ENCODE measurements at regions not wholly inside any gene's neighbourhood (a gene's known extent, or its start where the extent isn't known, plus 50 kb on each side); places are given as distances from the start of the nearest gene placed in this dataset.

- DNase-seq (ENCODE audit: low read depth): no peak
Measured at GRCh38 chr7:156155988-156156733, 343.9 kb upstream of the SHH start.

- DNase-seq (ENCODE audit: low read depth): no peak
Measured at GRCh38 chr7:156153590-156153989, 341.3 kb upstream of the SHH start.

- no peak for DNase-seq (ENCODE audit: low read depth)
Measured at GRCh38 chr7:156152390-156152789, 340.1 kb upstream of the SHH start.

GRCh38 chr7:156151658-156152057, 339.4 kb upstream of the SHH start:
- DNase-seq (ENCODE audit: low read depth): no peak

- DNase-seq (ENCODE audit: low read depth): no peak
Measured at GRCh38 chr7:156151078-156151477, 338.8 kb upstream of the SHH start.

- DNase-seq (ENCODE audit: low read depth): no peak
Measured at GRCh38 chr7:156148995-156149394, 336.7 kb upstream of the SHH start.

GRCh38 chr7:156148547-156148946, 336.3 kb upstream of the SHH start:
- DNase-seq (ENCODE audit: low read depth): no peak

- DNase-seq (ENCODE audit: low read depth): no peak
Measured at GRCh38 chr7:156147756-156148504, 335.7 kb upstream of the SHH start.

- DNase-seq (ENCODE audit: low read depth): no peak
Measured at GRCh38 chr7:156147104-156147503, 334.8 kb upstream of the SHH start.

GRCh38 chr7:156145996-156146395, 333.7 kb upstream of the SHH start:
- DNase-seq (ENCODE audit: low read depth): no peak

- DNase-seq (ENCODE audit: low read depth): no peak
Measured at GRCh38 chr7:156145184-156145583, 332.9 kb upstream of the SHH start.

GRCh38 chr7:156143683-156144082, 331.4 kb upstream of the SHH start:
- no peak for DNase-seq (ENCODE audit: low read depth)

GRCh38 chr7:156143158-156143557, 330.9 kb upstream of the SHH start:
- DNase-seq (ENCODE audit: low read depth): no peak

- no peak for DNase-seq (ENCODE audit: low read depth)
Measured at GRCh38 chr7:156141941-156142340, 329.7 kb upstream of the SHH start.

- no peak for DNase-seq (ENCODE audit: low read depth)
Measured at GRCh38 chr7:156140896-156141295, 328.6 kb upstream of the SHH start.

GRCh38 chr7:156140447-156140846, 328.2 kb upstream of the SHH start:
- DNase-seq (ENCODE audit: low read depth): no peak

- no peak for DNase-seq (ENCODE audit: low read depth)
Measured at GRCh38 chr7:156139633-156140032, 327.4 kb upstream of the SHH start.

- no peak for DNase-seq (ENCODE audit: low read depth)
Measured at GRCh38 chr7:156139112-156139511, 326.8 kb upstream of the SHH start.

- no peak for DNase-seq (ENCODE audit: low read depth)
Measured at GRCh38 chr7:156131881-156132280, 319.6 kb upstream of the SHH start.

GRCh38 chr7:156129522-156129921, 317.3 kb upstream of the SHH start:
- DNase-seq (ENCODE audit: low read depth): no peak

GRCh38 chr7:156128496-156128895, 316.2 kb upstream of the SHH start:
- no peak for DNase-seq (ENCODE audit: low read depth)

- DNase-seq (ENCODE audit: low read depth): no peak
Measured at GRCh38 chr7:156127166-156128134, 315.2 kb upstream of the SHH start.
